ENCODE measurements at regions not wholly inside any gene's neighbourhood (a gene's known extent, or its start where the extent isn't known, plus 50 kb on each side); places are given as distances from the start of the nearest gene placed in this dataset.

DNA sequence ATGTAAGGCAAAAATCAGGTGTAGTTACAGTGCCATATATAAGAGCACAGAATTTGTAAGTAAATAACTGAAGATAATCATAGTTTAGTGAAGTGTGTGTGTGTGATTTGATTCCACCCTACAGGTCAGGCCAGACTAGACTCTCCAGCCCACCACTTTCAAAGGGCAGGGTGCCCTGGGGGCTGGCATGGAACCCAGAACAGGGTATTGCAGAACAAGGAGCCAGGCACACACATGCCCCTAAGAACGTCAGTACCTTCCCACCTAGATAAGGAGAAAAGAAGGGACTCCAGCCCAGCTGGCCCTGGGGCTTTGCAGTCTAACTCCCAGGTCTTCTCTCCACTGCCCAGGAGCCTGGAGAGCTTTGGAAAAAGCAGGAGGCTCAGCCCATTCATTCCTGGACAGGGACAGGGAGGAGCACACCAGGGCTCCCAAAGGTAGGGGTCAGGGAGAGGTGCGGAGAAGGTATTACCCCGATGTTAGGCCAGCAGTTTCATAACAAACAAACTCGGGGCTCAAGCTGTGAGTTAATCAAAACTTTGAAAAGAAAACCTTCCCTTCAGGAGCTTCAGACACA is 149.7 kb upstream of the VANGL1 start:
- peak; percentile 51 for DNase-seq (ENCODE audit: low read depth, low spot score)

GRCh38 chr1:115491298-115492018 is 150.3 kb upstream of the VANGL1 start:
- no peak for DNase-seq (ENCODE audit: low read depth, low spot score)

DNA sequence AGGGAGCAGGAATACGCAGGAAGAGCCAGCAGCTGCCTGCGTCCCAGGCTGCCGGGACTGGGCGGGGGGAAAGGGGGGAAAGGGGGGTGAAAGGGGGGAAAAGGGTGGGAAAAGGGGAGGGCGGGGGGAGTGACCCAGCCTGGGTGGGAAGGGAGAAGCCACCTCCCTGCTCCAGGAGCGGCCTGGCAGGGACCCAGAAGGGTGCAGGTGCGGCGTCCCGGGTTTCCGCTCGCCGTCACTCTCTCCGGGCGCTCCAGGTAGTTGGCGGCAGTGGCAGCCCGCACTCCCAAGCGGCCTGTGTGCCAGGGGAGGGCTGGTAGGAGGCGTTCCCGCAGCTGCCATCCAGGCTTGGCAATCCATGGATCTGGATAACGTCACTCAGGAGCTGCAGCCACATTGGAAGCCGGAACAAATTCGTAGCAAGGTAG is 141.0 kb upstream of the NGF start:
- DNase-seq (ENCODE audit: low read depth, low spot score) = no peak

GRCh38 chr1:115477071-115477470 is 139.0 kb upstream of the NGF start:
- DNase-seq (ENCODE audit: low read depth, low spot score) = no peak

GRCh38 chr1:115476616-115477015 is 138.6 kb upstream of the NGF start:
- DNase-seq (ENCODE audit: low read depth, low spot score) = no peak

GRCh38 chr1:115475901-115476300 is 137.9 kb upstream of the NGF start:
- no peak for DNase-seq (ENCODE audit: low read depth, low spot score)

- DNase-seq (ENCODE audit: low read depth, low spot score) = no peak
Observed at GRCh38 chr1:115475252-115475651, 137.2 kb upstream of the NGF start.

DNA sequence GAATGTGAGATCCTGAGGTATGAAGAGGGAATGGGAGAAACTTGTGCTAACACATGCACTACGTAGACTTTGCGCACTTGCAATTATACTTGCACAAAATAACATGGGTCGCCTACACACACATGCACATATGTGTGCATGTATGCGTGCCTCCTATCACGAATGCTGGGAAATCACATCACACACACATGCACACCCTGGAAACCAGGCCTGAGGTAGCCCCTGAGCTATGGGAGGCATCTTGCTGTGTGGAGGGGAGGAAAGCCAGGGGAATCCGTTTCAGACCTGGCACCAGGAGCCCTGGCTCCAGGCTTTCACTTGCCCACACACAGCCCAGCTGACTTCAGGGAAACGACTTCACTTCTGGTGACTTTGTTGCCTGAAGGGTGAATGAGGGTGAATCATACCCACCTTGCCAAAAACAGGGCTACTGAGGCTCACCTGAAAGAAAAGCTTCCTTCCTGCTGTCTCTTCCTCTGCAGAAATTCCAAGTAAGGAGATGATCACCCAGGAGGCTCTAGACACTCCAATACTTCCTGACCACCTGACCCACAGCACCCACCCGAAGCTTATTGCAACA is 136.0 kb upstream of the NGF start:
- no peak for DNase-seq (ENCODE audit: low read depth, low spot score)

GRCh38 chr1:115469703-115470476 is 131.8 kb upstream of the NGF start:
- DNase-seq (ENCODE audit: low read depth, low spot score) = peak; percentile 88

GRCh38 chr1:115467790-115468189 is 129.7 kb upstream of the NGF start:
- no peak for DNase-seq (ENCODE audit: low read depth, low spot score)

GRCh38 chr1:115467196-115467595 is 129.1 kb upstream of the NGF start:
- DNase-seq (ENCODE audit: low read depth, low spot score) = no peak

- DNase-seq (ENCODE audit: low read depth, low spot score) = no peak
Observed at GRCh38 chr1:115466433-115466832, 128.4 kb upstream of the NGF start.

DNA sequence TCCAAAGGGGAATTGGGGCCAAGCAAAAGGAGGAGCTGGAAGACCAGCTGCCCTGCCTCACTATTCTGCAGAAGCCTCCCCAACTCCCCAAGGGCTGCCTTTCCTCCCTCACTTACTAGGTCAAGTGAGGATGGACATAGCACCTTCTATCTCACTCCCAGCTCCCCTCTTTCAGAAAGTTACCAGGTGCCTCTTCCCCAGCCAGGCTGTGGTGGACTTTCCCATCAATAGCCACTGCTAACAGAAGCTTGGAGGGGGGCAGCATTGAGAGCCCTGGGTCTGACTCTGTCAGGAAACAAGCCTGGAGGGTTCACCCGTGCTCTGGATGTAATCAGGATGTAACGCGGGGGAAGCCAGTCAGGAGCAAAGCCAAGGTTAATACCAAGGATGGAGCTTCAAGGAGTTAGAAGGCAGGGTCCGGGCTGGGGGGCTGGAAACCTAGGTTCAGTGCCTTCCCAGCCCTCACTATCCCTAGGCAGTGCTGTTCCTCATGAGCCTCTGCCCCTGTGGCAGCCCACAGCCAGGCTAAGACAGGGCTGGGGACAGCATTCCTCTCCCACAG is 127.8 kb upstream of the NGF start:
- DNase-seq (ENCODE audit: low read depth, low spot score) = no peak

DNA sequence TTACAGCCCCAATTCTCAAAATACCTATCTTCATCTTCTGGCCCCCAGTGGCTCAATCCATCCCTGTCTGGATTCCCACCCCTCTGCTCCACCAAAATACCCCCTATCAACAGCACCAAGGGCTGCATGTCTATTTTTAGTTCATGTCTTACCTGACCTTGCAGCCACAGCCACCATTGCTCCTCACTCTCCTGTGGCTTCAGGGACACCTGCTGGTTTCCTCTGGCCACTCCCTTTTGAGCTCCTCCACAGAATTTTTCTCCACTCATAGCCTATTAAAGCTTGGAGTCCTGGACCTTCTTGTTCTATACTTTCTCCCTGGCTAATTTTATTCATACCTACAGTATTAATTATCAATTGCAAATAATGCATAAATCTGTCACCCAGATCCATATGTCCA is 125.3 kb upstream of the NGF start:
- no peak for DNase-seq (ENCODE audit: low read depth, low spot score)

DNA sequence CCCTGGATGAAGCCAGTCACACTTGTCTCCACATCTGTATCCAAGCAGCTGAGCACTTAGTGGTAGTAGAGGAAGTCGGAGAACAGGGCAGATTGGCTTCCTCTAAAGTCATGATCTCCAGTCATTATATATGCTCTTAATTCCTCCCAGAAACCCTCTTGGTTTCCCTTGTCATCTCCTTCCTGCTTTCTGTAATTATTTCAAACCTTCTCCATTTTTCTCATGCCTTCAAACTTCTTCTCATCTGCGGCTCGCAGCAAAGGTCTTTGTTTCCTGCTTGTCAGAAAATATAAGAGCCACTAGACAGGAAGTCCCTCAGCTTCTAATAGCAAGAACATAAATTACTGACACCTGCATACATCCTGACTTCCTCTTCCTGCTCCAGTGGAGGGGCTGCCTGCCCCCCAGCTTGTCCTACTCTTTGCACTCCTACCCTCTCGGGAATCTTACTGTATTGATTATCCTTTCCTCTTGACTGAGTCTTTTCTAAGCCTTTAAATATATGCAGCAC is 124.6 kb upstream of the NGF start:
- no peak for DNase-seq (ENCODE audit: low read depth, low spot score)

DNA sequence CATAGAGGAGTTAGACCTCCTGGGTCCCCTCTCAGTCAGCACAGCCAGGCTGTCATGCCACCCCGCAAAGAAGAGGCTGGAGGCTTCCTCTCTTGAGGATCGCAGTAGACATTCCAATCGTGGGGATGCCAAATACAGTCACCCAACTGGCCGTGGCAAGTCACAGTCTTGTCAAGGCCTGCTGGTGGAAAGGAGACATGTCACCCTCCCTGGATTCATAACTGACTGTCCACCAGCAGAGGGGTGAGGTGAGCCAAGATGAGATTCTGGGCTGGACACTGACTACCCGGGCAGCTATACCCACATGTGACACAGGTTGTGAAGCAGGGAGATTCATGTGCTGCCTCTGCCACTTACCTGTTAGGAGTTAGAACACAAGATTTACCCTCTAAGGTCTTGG is 123.5 kb upstream of the NGF start:
- no peak for DNase-seq (ENCODE audit: low read depth, low spot score)

DNA sequence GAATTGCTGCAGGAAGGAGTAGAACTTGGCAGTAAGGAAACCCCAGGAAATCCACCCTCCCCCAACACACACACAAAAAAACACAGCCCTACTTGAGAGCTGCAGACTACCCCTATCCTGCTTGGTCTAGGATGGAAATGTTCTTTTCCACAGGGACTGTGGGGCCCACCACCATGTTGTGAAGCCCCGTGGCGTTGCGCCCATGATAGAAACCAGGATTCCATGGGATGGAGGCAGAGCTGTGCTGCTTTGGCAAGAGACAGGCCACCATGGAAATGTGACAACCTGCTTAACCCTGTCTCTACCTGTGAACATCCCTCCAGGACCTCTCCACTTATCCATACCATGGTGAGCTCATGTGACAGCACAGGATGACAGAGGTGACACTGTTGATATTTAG is 121.1 kb upstream of the NGF start:
- no peak for DNase-seq (ENCODE audit: low read depth, low spot score)

GRCh38 chr1:115458426-115459114 is 120.5 kb upstream of the NGF start:
- DNase-seq (ENCODE audit: low read depth, low spot score) = no peak

DNA sequence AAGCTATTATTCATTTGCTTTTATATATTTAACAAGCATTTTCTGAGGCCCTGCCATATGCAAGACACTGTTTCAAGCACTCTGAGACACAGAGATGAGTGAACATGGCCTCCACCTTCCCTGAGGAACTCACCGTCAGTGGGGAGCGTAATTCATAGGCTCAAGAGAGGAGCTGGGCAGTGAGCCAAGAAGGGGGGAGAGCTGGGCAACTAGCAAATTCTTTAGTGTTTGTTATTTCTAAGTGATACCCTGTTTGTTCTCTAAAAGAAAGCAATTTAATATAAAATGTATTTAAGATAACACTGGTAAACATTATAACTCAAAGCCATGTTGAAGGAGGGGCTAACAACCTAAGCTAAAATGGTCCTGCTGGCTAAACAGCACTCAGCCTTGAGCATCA is 119.2 kb upstream of the NGF start:
- DNase-seq (ENCODE audit: low read depth, low spot score) = no peak

- no peak for DNase-seq (ENCODE audit: low read depth, low spot score)
Observed at GRCh38 chr1:115456441-115456961, 118.5 kb upstream of the NGF start.

DNA sequence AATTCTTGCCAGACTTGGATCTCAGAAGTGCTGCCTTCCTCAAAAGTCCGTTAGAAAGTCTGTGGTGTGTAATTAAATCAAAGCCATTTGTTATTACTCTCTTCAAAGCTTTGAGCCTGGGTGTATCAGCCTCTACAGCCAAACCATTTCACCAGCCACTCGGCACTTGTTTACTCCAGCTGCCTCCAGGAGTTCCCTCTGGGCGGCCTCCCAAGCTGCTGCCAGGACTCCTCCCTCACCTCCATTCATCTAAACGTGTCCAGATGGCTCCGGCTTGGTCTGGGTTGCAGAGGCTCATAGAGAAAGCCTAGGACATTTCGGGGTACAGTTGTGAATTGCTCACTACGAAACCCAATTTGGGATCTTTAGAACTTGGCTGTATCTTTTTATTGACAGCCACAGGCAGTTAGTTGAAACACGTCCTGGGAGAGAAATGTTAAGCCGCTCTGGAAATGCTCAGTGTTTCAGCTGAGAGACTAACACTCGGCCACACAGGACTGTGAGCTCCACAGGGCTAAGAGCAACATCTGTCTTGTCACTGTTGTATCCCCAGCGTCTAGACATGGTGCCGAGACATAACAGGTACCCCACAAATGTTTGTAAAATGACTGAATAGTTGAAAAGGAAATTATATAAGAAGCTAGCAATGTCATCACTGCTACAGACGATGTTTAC is 116.9 kb upstream of the NGF start:
- peak; percentile 41 for DNase-seq (ENCODE audit: low read depth, low spot score)

All from ELF-1 (cell line).